Loucy (cell line): ENCODE measurements at regions not wholly inside any gene's neighbourhood (a gene's known extent, or its start where the extent isn't known, plus 50 kb on each side); places are given as distances from the start of the nearest gene placed in this dataset.

ENCODE experiments used
- H2AFZ ChIP-seq: fragments of 200-600 bp; sonication (generic); 2 replicates; pipeline ENCODE4 v1.6.0; 2016; ENCODE audit warnings: antibody characterized with exemption, mild to moderate bottlenecking, low read length, moderate library complexity
- H3F3A ChIP-seq: fragments of 200-600 bp; 2 replicates; pipeline ENCODE4 v1.6.0; 2016; ENCODE audit warnings: antibody characterized with exemption, low read depth, mild to moderate bottlenecking
- H3K27me3 ChIP-seq: fragments of 200-600 bp; sonication (generic); 2 replicates; pipeline ENCODE4 v1.6.1; 2014; ENCODE audit warnings: low read length, mild to moderate bottlenecking; ENCODE audit not compliant: insufficient read depth, poor library complexity, severe bottlenecking
- H3K36me3 ChIP-seq: fragments of 200-600 bp; sonication (generic); 2 replicates; pipeline ENCODE4 v1.6.1; 2016; ENCODE audit warnings: low read length; ENCODE audit not compliant: insufficient read depth
- H3K4me1 ChIP-seq: fragments of 200-600 bp; sonication (generic); 2 replicates; pipeline ENCODE4 v1.5.1; 2014; ENCODE audit warnings: low read length, mild to moderate bottlenecking; ENCODE audit not compliant: insufficient read depth, poor library complexity, severe bottlenecking
- H3K4me2 ChIP-seq: fragments of 200-600 bp; sonication (generic); 2 replicates; pipeline ENCODE4 v1.6.0; 2014; ENCODE audit warnings: antibody characterized with exemption, low read length, low read depth, mild to moderate bottlenecking; ENCODE audit not compliant: poor library complexity, severe bottlenecking
- H3K4me3 ChIP-seq: fragments of 200-600 bp; sonication (generic); 2 replicates; pipeline ENCODE4 v1.5.1; 2014; ENCODE audit warnings: low read length, mild to moderate bottlenecking, mixed read lengths; ENCODE audit not compliant: poor library complexity, severe bottlenecking
- H3K79me2 ChIP-seq: fragments of 200-600 bp; sonication (generic); 2 replicates; pipeline ENCODE4 v1.6.1; 2014; ENCODE audit warnings: low read length; ENCODE audit not compliant: insufficient read depth
- H3K9ac ChIP-seq: fragments of 200-600 bp; sonication (generic); 2 replicates; pipeline ENCODE4 v1.6.0; 2014; ENCODE audit warnings: mild to moderate bottlenecking, low read depth, low read length, moderate library complexity; ENCODE audit not compliant: poor library complexity, severe bottlenecking
- H3K9me2 ChIP-seq: fragments of 200-600 bp; sonication (generic); replicated peaks from 2 replicates; pipeline ENCODE4 v1.6.1; 2016; ENCODE audit warnings: low read depth, low read length, mixed read lengths
- H3K9me3 ChIP-seq: fragments of 200-600 bp; sonication (generic); 2 replicates; pipeline ENCODE4 v1.6.1; 2014; ENCODE audit warnings: mild to moderate bottlenecking, antibody characterized with exemption, low read length, low read depth; ENCODE audit not compliant: insufficient read depth
- H4K20me1 ChIP-seq: fragments of 200-600 bp; sonication (generic); 2 replicates; pipeline ENCODE4 v1.6.0; 2014; ENCODE audit warnings: antibody characterized with exemption, low read length, mild to moderate bottlenecking; ENCODE audit not compliant: insufficient read depth, poor library complexity, severe bottlenecking
- CTCF ChIP-seq: fragments of 200-600 bp; sonication (generic); conservative IDR thresholded peaks from 2 replicates; pipeline ENCODE4 v1.5.1; 2014; ENCODE audit warnings: mild to moderate bottlenecking, antibody characterized with exemption, low read length
- EZH2phosphoT487 ChIP-seq: fragments of 200-600 bp; IDR thresholded peaks from 2 replicates; pipeline ENCODE4 v1.6.1; 2018; ENCODE audit warnings: antibody characterized with exemption, mild to moderate bottlenecking, moderate library complexity, borderline replicate concordance

- no peaks in the 10 kb centered on the region for H3K9me2 ChIP-seq
- no peak overlapping the region for H3K9ac ChIP-seq
- H3K27me3 ChIP-seq = no peaks in the 10 kb centered on the region
- H3K9me3 ChIP-seq = no peaks in the 10 kb centered on the region
- no peak overlapping the region for H3K4me2 ChIP-seq
- H3K79me2 ChIP-seq = no peaks in the 10 kb centered on the region
- H3F3A ChIP-seq = no peaks in the 10 kb centered on the region
- H3K4me1 ChIP-seq = no peaks in the 10 kb centered on the region
- H3K36me3 ChIP-seq = no peaks in the 10 kb centered on the region
- no peaks in the 10 kb centered on the region for H4K20me1 ChIP-seq
- no peak overlapping the region for H3K4me3 ChIP-seq
- H2AFZ ChIP-seq = no peak overlapping the region
- TF ChIP-seq CTCF = no peak; the same call in 1 of the 2 replicates
- TF ChIP-seq EZH2phosphoT487 = no peak
These were observed 576.0 kb upstream of the PABPC4L start for GRCh38 chr4:134777606-134778005.

GRCh38 chr4:134773497-134774000, 572.0 kb upstream of the PABPC4L start:
- Histone ChIP-seq H3K27me3 (no peaks in the 10 kb centered on the region), H2AFZ (no peak overlapping the region), H3K9me3 (0 out of 2 replicates have a peak, but pooled peaks cover 5% of the 10 kb centered on the region), H3K4me2 (no peak overlapping the region), H3K36me3 (no peaks in the 10 kb centered on the region), H3K9me2 (0 out of 2 replicates have a peak, but pooled peaks cover 4% of the 10 kb centered on the region), H3K9ac (no peak overlapping the region), H4K20me1 (no peaks in the 10 kb centered on the region), H3K79me2 (no peaks in the 10 kb centered on the region), H3F3A (no peaks in the 10 kb centered on the region), H3K4me1 (no peaks in the 10 kb centered on the region), H3K4me3 (no peak overlapping the region)
- TF ChIP-seq EZH2phosphoT487 (no peak), CTCF (no peak)

DNA sequence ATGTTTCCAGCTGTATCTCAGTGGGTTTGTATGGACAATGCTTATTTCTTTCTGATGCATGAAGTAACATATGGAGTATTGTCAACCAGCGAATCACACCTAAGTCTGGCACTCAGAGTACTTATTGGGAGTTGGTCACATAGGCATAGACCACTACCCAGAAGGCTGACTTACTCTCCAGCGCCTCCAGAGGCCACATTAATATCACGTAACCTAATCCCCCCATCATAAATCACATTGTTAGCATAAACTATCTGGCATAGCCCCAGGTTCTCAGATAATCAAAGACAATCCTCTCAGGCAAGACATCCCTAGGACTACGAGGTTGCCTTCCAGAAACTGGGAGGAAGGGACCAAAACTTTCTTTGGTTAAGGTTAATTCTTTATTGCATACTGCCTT, 560.5 kb upstream of the PABPC4L start:
- H3K4me2 ChIP-seq = no peak overlapping the region
- no peaks in the 10 kb centered on the region for H3K79me2 ChIP-seq
- no peaks in the 10 kb centered on the region for H3K4me1 ChIP-seq
- H3K9ac ChIP-seq = no peak overlapping the region
- no peaks in the 10 kb centered on the region for H4K20me1 ChIP-seq
- no peaks in the 10 kb centered on the region for H3K27me3 ChIP-seq
- H3F3A ChIP-seq = no peaks in the 10 kb centered on the region
- no peaks in the 10 kb centered on the region for H3K36me3 ChIP-seq
- H3K4me3 ChIP-seq = no peak overlapping the region
- H3K9me3 ChIP-seq = no peaks in the 10 kb centered on the region
- peak; percentile 51 for TF ChIP-seq CTCF
- TF ChIP-seq EZH2phosphoT487 = no peak
- no peak overlapping the region for H2AFZ ChIP-seq
- no peaks in the 10 kb centered on the region for H3K9me2 ChIP-seq
